Urinary bladder (tissue), 3 donors: ENCODE measurements at regions not wholly inside any gene's neighbourhood (a gene's known extent, or its start where the extent isn't known, plus 50 kb on each side); places are given as distances from the start of the nearest gene placed in this dataset.

Experiments used
- DNase-seq: peaks from one replicate; pipeline ENCODE4 v3.0.0-alpha.2; 2015; ENCODE audit errors: extremely low spot score
- H3K27ac ChIP-seq: one replicate; pipeline ENCODE4 v1.5.1; 2013; ENCODE audit warnings: low read depth, mild to moderate bottlenecking, moderate library complexity
- H3K36me3 ChIP-seq: one replicate; pipeline ENCODE4 v1.6.1; 2013; ENCODE audit warnings: mild to moderate bottlenecking, moderate library complexity; ENCODE audit not compliant: insufficient read depth
- H3K4me1 ChIP-seq: one replicate; pipeline ENCODE4 v1.6.1; 2013; ENCODE audit warnings: mild to moderate bottlenecking, moderate library complexity; ENCODE audit not compliant: insufficient read depth
- H3K4me3 ChIP-seq: one replicate; pipeline ENCODE4 v1.5.1; 2013; ENCODE audit warnings: low read depth, low read length
- WGBS: extraction: QIAGEN DNeasy Blood & Tissue Kit; methylation state at CpG from one replicate; pipeline ENCODE4 v1.1.7; 2013; 5-methylcytosine and 5-hydroxymethylcytosine counted together
- donor health status: healthy with polysubstance abuse.
- donor health status: healthy.

- H3K4me1 ChIP-seq: no peaks in the 10 kb centered on the region
- H3K27ac ChIP-seq: no peak overlapping the region
- no peak for DNase-seq
- no peak overlapping the region for H3K4me3 ChIP-seq
- WGBS: 52% methylated on average over 3 of the region's 3 CpGs
- H3K36me3 ChIP-seq: no peaks in the 10 kb centered on the region
Observed at GRCh38 chr12:85580562-85581168, 255.5 kb downstream of the RASSF9 start.

- no peak for DNase-seq
- Histone ChIP-seq H3K4me3 (no peak overlapping the region), H3K27ac (no peak overlapping the region), H3K36me3 (no peaks in the 10 kb centered on the region), H3K4me1 (no peaks in the 10 kb centered on the region)
- WGBS: 89% methylated on average over 3 of the region's 3 CpGs
Observed at GRCh38 chr12:85587158-85587557, 249.1 kb downstream of the RASSF9 start.

GRCh38 chr12:85588221-85588620 is 248.0 kb downstream of the RASSF9 start:
- H3K27ac ChIP-seq: no peak overlapping the region
- no peaks in the 10 kb centered on the region for H3K4me1 ChIP-seq
- H3K36me3 ChIP-seq: no peaks in the 10 kb centered on the region
- WGBS: 37% methylated on average over 2 of the region's 2 CpGs
- H3K4me3 ChIP-seq: no peak overlapping the region
- DNase-seq: no peak

- no peaks in the 10 kb centered on the region for H3K4me1 ChIP-seq
- 67% methylated on average over 2 of the region's 2 CpGs for WGBS
- H3K4me3 ChIP-seq: no peak overlapping the region
- DNase-seq: no peak
- H3K36me3 ChIP-seq: no peaks in the 10 kb centered on the region
- no peak overlapping the region for H3K27ac ChIP-seq
Observed at GRCh38 chr12:85600841-85601240, 235.4 kb downstream of the RASSF9 start.

GRCh38 chr12:85603556-85603955 is 232.7 kb downstream of the RASSF9 start:
- DNase-seq: no peak
- Histone ChIP-seq H3K4me3 (no peak overlapping the region), H3K27ac (no peak overlapping the region), H3K4me1 (no peaks in the 10 kb centered on the region), H3K36me3 (no peaks in the 10 kb centered on the region)
- 50% methylated on average over 2 of the region's 2 CpGs for WGBS

- Histone ChIP-seq H3K36me3 (no peaks in the 10 kb centered on the region), H3K4me1 (no peaks in the 10 kb centered on the region), H3K27ac (no peak overlapping the region), H3K4me3 (no peak overlapping the region)
- WGBS: 44% methylated on average over 2 of the region's 2 CpGs
- no peak for DNase-seq
Observed at GRCh38 chr12:85606455-85606854, 229.8 kb downstream of the RASSF9 start.

GRCh38 chr12:85609778-85610177 is 226.4 kb downstream of the RASSF9 start:
- Histone ChIP-seq H3K4me1 (no peaks in the 10 kb centered on the region), H3K4me3 (no peak overlapping the region)
- no peak for DNase-seq

GRCh38 chr12:85610194-85610593 is 226.0 kb downstream of the RASSF9 start:
- WGBS: 81% methylated on average over 4 of the region's 4 CpGs

More at GRCh38 chr12:85609778-85610177, 226.4 kb downstream of the RASSF9 start:
- Histone ChIP-seq H3K36me3 (no peaks in the 10 kb centered on the region), H3K27ac (no peak overlapping the region)
- 72% methylated on average over 2 of the region's 2 CpGs for WGBS

GRCh38 chr12:85616201-85616600 is 220.0 kb downstream of the RASSF9 start:
- no peak overlapping the region for H3K4me3 ChIP-seq
- no peak for DNase-seq
- H3K36me3 ChIP-seq: no peaks in the 10 kb centered on the region
- 63% methylated on average over 2 of the region's 2 CpGs for WGBS
- no peak overlapping the region for H3K27ac ChIP-seq
- no peaks in the 10 kb centered on the region for H3K4me1 ChIP-seq

More at GRCh38 chr12:85610194-85610593, 226.0 kb downstream of the RASSF9 start:
- no peaks in the 10 kb centered on the region for H3K4me1 ChIP-seq
- no peak overlapping the region for H3K27ac ChIP-seq
- no peak for DNase-seq
- no peak overlapping the region for H3K4me3 ChIP-seq
- H3K36me3 ChIP-seq: no peaks in the 10 kb centered on the region

- DNase-seq: no peak
- Histone ChIP-seq H3K36me3 (no peaks in the 10 kb centered on the region), H3K27ac (no peak overlapping the region), H3K4me1 (no peaks in the 10 kb centered on the region), H3K4me3 (no peak overlapping the region)
- 71% methylated on average over 3 of the region's 3 CpGs for WGBS
Observed at GRCh38 chr12:85617307-85618091, 218.7 kb downstream of the RASSF9 start.

- Histone ChIP-seq H3K27ac (no peak overlapping the region), H3K4me1 (no peaks in the 10 kb centered on the region), H3K36me3 (no peaks in the 10 kb centered on the region), H3K4me3 (no peak overlapping the region)
- WGBS: 85% methylated on average over 2 of the region's 2 CpGs
- DNase-seq: no peak
Observed at GRCh38 chr12:85621041-85621440, 215.2 kb downstream of the RASSF9 start.

GRCh38 chr12:85623763-85624162 is 212.4 kb downstream of the RASSF9 start:
- H3K4me1 ChIP-seq: no peaks in the 10 kb centered on the region

GRCh38 chr12:85625467-85625866 is 210.7 kb downstream of the RASSF9 start:
- Histone ChIP-seq H3K36me3 (no peaks in the 10 kb centered on the region), H3K27ac (no peak overlapping the region), H3K4me3 (no peak overlapping the region), H3K4me1 (no peaks in the 10 kb centered on the region)
- 46% methylated on average over 2 of the region's 2 CpGs for WGBS
- no peak for DNase-seq

More at GRCh38 chr12:85623763-85624162, 212.4 kb downstream of the RASSF9 start:
- no peak overlapping the region for H3K4me3 ChIP-seq
- no peak overlapping the region for H3K27ac ChIP-seq
- DNase-seq: no peak
- no peaks in the 10 kb centered on the region for H3K36me3 ChIP-seq
- WGBS: 90% methylated on average over 2 of the region's 2 CpGs

- Histone ChIP-seq H3K27ac (no peak overlapping the region), H3K36me3 (no peaks in the 10 kb centered on the region), H3K4me1 (no peaks in the 10 kb centered on the region), H3K4me3 (no peak overlapping the region)
- DNase-seq: no peak
- 89% methylated on average over 1 of the region's 1 CpG for WGBS
Observed at GRCh38 chr12:85626001-85626783, 210.0 kb downstream of the RASSF9 start.
